WTC11 (cell line): ENCODE measurements at regions not wholly inside any gene's neighbourhood (a gene's known extent, or its start where the extent isn't known, plus 50 kb on each side); places are given as distances from the start of the nearest gene placed in this dataset.

Experiments used
- ATAC-seq: fragments of 200-7000 bp; cut with Tn5 transposase; 2 replicates; pipeline ENCODE4 v1.10.0; 2021; ENCODE audit warnings: mild to moderate bottlenecking, moderate library complexity
- CTCF ChIA-PET: fragments of 300-600 bp; sonication (Branson Sonifier 250); formaldehyde crosslinking; loops from one replicate; lab custom pipeline; 2021; ENCODE audit warnings: antibody characterized with exemption; lab: Charles Lee
- POLR2A ChIA-PET: fragments of 350-600 bp; sonication (Branson Sonifier 250); formaldehyde crosslinking; loops from one replicate; lab custom pipeline; 2021; ENCODE audit warnings: antibody characterized with exemption; lab: Charles Lee
- DNase-seq: peaks from one replicate; pipeline ENCODE4 v3.0.0; 2021; ENCODE audit warnings: low spot score
- H3K27ac Mint-ChIP-seq: 2 replicates; pipeline ENCODE4 v1.8.0; 2021; ENCODE audit warnings: mixed read lengths
- H3K27me3 Mint-ChIP-seq: 2 replicates; pipeline ENCODE4 v1.8.0; 2021; ENCODE audit warnings: low read depth, mild to moderate bottlenecking, moderate library complexity, mixed read lengths
- H3K36me3 Mint-ChIP-seq: 2 replicates; pipeline ENCODE4 v1.8.0; 2021; ENCODE audit warnings: mixed read lengths
- H3K4me1 Mint-ChIP-seq: 2 replicates; pipeline ENCODE4 v1.8.0; 2022; ENCODE audit warnings: mixed read lengths
- H3K4me3 Mint-ChIP-seq: 2 replicates; pipeline ENCODE4 v1.8.0; 2021; ENCODE audit warnings: mild to moderate bottlenecking, moderate library complexity, mixed read lengths
- H3K9me3 Mint-ChIP-seq: 2 replicates; pipeline ENCODE4 v1.8.0; 2021; ENCODE audit warnings: mixed read lengths
- CBFB ChIP-seq: sonication (generic); formaldehyde crosslinking; IDR thresholded peaks from 2 replicates; pipeline ENCODE4 v1.8.1; 2022; ENCODE audit warnings: mild to moderate bottlenecking, low read depth, missing genetic modification reagents
- E2F1 ChIP-seq: sonication (generic); formaldehyde crosslinking; IDR thresholded peaks from 2 replicates; pipeline ENCODE4 v1.8.0; 2022; ENCODE audit warnings: mild to moderate bottlenecking, missing genetic modification reagents
- ELF4 ChIP-seq: sonication (generic); formaldehyde crosslinking; IDR thresholded peaks from 2 replicates; pipeline ENCODE4 v1.8.1; 2022; ENCODE audit warnings: low read depth, mild to moderate bottlenecking, moderate library complexity, missing genetic modification reagents
- ESRRA ChIP-seq: sonication (generic); formaldehyde crosslinking; IDR thresholded peaks from 2 replicates; pipeline ENCODE4 v1.8.1; 2022; ENCODE audit warnings: mild to moderate bottlenecking, missing genetic modification reagents, borderline replicate concordance
- ETV6 ChIP-seq: sonication (generic); formaldehyde crosslinking; IDR thresholded peaks from 2 replicates; pipeline ENCODE4 v1.8.1; 2022; ENCODE audit warnings: mild to moderate bottlenecking, missing genetic modification reagents
- GRHL2 ChIP-seq: fragments of 250-450 bp; sonication (Bioruptor Pico); IDR thresholded peaks from 2 replicates; pipeline ENCODE4 v1.8.0; 2022; ENCODE audit warnings: mild to moderate bottlenecking, moderate library complexity; ENCODE audit not compliant: insufficient replicate concordance, severe bottlenecking
- MXD4 ChIP-seq: fragments of 250-450 bp; sonication (Bioruptor Pico); IDR thresholded peaks from 2 replicates; pipeline ENCODE4 v1.8.0; 2021; ENCODE audit warnings: mild to moderate bottlenecking, moderate library complexity, borderline replicate concordance
- MYBL2 ChIP-seq: sonication (generic); formaldehyde crosslinking; IDR thresholded peaks from 2 replicates; pipeline ENCODE4 v1.8.1; 2023; ENCODE audit warnings: mild to moderate bottlenecking, moderate library complexity, missing genetic modification reagents
- RORB ChIP-seq: fragments of 250-450 bp; sonication (Bioruptor Pico); IDR thresholded peaks from 2 replicates; pipeline ENCODE4 v1.9.0; 2021; ENCODE audit warnings: mild to moderate bottlenecking
- TEAD1 ChIP-seq: sonication (generic); formaldehyde crosslinking; IDR thresholded peaks from 2 replicates; pipeline ENCODE4 v1.8.0; 2022; ENCODE audit warnings: mild to moderate bottlenecking, missing genetic modification reagents
- USF2 ChIP-seq: sonication (generic); formaldehyde crosslinking; IDR thresholded peaks from 2 replicates; pipeline ENCODE4 v1.8.1; 2023; ENCODE audit warnings: mild to moderate bottlenecking, missing genetic modification reagents, moderate library complexity
- ZNF232 ChIP-seq: sonication (generic); formaldehyde crosslinking; IDR thresholded peaks from 2 replicates; pipeline ENCODE4 v1.8.0; 2022; ENCODE audit warnings: mild to moderate bottlenecking, missing genetic modification reagents
- ZNF263 ChIP-seq: sonication (generic); formaldehyde crosslinking; IDR thresholded peaks from 2 replicates; pipeline ENCODE4 v1.8.1; 2022; ENCODE audit warnings: low read depth, mild to moderate bottlenecking, moderate library complexity, missing genetic modification reagents
- ZNF396 ChIP-seq: fragments of 250-450 bp; sonication (Bioruptor Pico); IDR thresholded peaks from 2 replicates; pipeline ENCODE4 v1.8.0; 2021; ENCODE audit warnings: mild to moderate bottlenecking, moderate library complexity, borderline replicate concordance
- ZNF416 ChIP-seq: fragments of 250-450 bp; sonication (Bioruptor Pico); IDR thresholded peaks from 2 replicates; pipeline ENCODE4 v1.9.0; 2021; ENCODE audit warnings: mild to moderate bottlenecking, inconsistent platforms
- ZNF423 ChIP-seq: fragments of 250-450 bp; sonication (Bioruptor Pico); IDR thresholded peaks from 2 replicates; pipeline ENCODE4 v2.1.2; 2022; ENCODE audit warnings: mild to moderate bottlenecking, moderate library complexity
- ZNF671 ChIP-seq: fragments of 250-450 bp; sonication (Bioruptor Pico); IDR thresholded peaks from 2 replicates; pipeline ENCODE4 v1.8.0; 2021; ENCODE audit warnings: mild to moderate bottlenecking
- TF ChIP-seq, protein P1 (sequence below): sonication (generic); formaldehyde crosslinking; IDR thresholded peaks from 2 replicates; pipeline ENCODE4 v1.8.1; 2022; ENCODE audit warnings: low read depth, missing genetic modification reagents, borderline replicate concordance
- TF ChIP-seq, protein P2 (sequence below): fragments of 200-600 bp; IDR thresholded peaks from 2 replicates; pipeline ENCODE4 v1.8.0; 2022; ENCODE audit warnings: antibody characterized with exemption
- TF ChIP-seq, protein P3 (sequence below): sonication (generic); formaldehyde crosslinking; IDR thresholded peaks from 2 replicates; pipeline ENCODE4 v1.8.1; 2023; ENCODE audit warnings: mild to moderate bottlenecking, missing genetic modification reagents
- TF ChIP-seq, protein P4 (sequence below): fragments of 250-450 bp; sonication (Bioruptor Pico); conservative IDR thresholded peaks from 2 replicates; pipeline ENCODE4 v1.9.0; 2021; ENCODE audit warnings: mild to moderate bottlenecking
- TF ChIP-seq, protein P5 (sequence below): fragments of 250-450 bp; sonication (Bioruptor Pico); IDR thresholded peaks from 2 replicates; pipeline ENCODE4 v2.1.2; 2022; ENCODE audit warnings: mild to moderate bottlenecking, moderate library complexity

DNA sequence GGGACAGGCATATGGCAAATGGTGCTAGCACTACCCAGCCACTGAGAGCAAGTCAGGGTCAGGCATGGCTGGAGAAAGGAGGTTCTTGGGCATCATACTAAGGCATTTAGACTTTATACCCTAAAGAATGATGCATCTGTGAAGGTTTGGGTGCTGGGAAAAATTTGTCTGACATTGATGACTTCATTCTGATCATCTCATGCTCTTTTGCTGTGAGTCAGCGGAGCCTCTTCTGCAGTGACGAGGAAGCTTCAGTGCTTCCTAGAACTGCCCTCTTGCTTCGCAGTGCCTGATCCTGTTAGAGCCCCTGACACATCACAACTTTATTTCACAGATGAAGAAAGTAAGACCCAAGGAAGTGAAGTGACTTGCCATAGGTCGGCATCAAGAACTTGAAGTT, 266.6 kb upstream of the GAS1 start:
- POLR2A ChIA-PET: no interaction called here
- Mint-ChIP-seq H3K9me3 (no peaks in the 10 kb centered on the region), H3K27me3 (no peaks in the 10 kb centered on the region)
- TF ChIP-seq, protein P1, sequence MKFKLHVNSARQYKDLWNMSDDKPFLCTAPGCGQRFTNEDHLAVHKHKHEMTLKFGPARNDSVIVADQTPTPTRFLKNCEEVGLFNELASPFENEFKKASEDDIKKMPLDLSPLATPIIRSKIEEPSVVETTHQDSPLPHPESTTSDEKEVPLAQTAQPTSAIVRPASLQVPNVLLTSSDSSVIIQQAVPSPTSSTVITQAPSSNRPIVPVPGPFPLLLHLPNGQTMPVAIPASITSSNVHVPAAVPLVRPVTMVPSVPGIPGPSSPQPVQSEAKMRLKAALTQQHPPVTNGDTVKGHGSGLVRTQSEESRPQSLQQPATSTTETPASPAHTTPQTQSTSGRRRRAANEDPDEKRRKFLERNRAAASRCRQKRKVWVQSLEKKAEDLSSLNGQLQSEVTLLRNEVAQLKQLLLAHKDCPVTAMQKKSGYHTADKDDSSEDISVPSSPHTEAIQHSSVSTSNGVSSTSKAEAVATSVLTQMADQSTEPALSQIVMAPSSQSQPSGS: no peak
- TF ChIP-seq ZNF232 (CRISPR knock-in tag) (no peak), ESRRA (CRISPR knock-in tag) (no peak), TEAD1 (CRISPR knock-in tag) (no peak), USF2 (no peak), E2F1 (CRISPR knock-in tag) (no peak), RORB (CRISPR knock-in tag) (no peak), ZNF423 (CRISPR knock-in tag) (no peak), ZNF671 (CRISPR knock-in tag) (no peak), ZNF396 (CRISPR knock-in tag) (no peak), GRHL2 (CRISPR knock-in tag) (no peak), ZNF416 (CRISPR knock-in tag) (no peak), MXD4 (CRISPR knock-in tag) (no peak)
- TF ChIP-seq, protein P2, sequence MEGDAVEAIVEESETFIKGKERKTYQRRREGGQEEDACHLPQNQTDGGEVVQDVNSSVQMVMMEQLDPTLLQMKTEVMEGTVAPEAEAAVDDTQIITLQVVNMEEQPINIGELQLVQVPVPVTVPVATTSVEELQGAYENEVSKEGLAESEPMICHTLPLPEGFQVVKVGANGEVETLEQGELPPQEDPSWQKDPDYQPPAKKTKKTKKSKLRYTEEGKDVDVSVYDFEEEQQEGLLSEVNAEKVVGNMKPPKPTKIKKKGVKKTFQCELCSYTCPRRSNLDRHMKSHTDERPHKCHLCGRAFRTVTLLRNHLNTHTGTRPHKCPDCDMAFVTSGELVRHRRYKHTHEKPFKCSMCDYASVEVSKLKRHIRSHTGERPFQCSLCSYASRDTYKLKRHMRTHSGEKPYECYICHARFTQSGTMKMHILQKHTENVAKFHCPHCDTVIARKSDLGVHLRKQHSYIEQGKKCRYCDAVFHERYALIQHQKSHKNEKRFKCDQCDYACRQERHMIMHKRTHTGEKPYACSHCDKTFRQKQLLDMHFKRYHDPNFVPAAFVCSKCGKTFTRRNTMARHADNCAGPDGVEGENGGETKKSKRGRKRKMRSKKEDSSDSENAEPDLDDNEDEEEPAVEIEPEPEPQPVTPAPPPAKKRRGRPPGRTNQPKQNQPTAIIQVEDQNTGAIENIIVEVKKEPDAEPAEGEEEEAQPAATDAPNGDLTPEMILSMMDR: no peak
- TF ChIP-seq, protein P3, sequence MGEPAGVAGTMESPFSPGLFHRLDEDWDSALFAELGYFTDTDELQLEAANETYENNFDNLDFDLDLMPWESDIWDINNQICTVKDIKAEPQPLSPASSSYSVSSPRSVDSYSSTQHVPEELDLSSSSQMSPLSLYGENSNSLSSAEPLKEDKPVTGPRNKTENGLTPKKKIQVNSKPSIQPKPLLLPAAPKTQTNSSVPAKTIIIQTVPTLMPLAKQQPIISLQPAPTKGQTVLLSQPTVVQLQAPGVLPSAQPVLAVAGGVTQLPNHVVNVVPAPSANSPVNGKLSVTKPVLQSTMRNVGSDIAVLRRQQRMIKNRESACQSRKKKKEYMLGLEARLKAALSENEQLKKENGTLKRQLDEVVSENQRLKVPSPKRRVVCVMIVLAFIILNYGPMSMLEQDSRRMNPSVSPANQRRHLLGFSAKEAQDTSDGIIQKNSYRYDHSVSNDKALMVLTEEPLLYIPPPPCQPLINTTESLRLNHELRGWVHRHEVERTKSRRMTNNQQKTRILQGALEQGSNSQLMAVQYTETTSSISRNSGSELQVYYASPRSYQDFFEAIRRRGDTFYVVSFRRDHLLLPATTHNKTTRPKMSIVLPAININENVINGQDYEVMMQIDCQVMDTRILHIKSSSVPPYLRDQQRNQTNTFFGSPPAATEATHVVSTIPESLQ: no peak
- TF ChIP-seq, protein P4, sequence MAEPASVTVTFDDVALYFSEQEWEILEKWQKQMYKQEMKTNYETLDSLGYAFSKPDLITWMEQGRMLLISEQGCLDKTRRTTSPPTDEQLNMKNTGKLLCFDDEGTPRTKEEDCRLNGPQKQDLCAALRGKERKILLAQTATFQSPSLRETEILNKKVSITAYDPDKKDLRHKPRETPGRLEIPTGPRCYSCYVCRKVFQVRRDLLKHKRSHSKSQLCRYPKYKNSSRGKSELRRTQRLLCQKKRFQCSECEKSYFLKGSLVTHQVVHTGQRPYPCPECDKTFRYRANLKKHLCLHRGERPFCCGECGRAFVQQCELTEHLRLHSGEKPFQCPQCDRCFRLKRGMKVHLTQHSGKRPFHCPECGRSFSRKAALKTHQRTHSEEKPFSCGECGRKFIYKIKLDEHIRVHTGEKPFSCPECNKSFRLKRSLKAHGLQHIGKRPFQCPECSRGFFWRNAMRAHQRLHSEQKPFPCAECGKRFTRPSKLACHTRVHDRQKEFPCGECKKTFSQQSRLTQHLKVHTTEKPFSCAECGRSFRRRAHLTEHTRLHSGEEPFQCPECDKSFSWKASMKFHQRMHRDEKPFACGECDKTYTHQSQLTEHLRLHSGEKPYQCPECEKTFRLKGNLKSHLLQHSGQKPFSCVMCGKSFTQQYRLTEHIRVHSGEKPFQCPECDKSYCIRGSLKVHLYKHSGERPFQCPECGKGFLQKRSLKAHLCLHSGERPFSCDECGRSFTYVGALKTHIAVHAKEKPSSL: no peak
- TF ChIP-seq, all 79 proteins: peak for 0
- H3K4me1 Mint-ChIP-seq: peaks cover 13% of the 10 kb centered on the region
- H3K27ac Mint-ChIP-seq: no peak overlapping the region
- H3K36me3 Mint-ChIP-seq: no peaks in the 10 kb centered on the region
- no peak for ATAC-seq
- CTCF ChIA-PET: no interaction called here
- no peak for DNase-seq
- H3K4me3 Mint-ChIP-seq: no peak overlapping the region

DNA sequence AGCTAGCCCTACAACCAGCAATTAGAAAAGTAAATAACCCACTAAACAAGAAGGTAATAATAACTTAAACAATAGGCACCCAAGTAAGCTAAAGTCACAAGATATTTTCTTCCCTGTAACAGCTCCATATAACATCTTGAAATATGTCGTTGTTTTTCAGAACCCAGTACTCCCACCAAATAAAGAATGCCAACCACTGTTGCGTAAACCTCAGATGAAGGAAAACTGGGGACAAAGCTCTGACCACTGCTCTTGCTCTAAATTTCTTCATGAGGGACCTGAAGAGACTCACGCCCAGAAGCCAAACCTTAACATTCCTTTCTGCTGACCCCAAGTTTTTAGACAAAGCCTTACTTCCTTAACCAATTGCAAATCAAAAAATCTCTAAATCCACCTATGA, 267.7 kb upstream of the GAS1 start:
- no peaks in the 10 kb centered on the region for H3K36me3 Mint-ChIP-seq
- H3K4me1 Mint-ChIP-seq: peaks cover 13% of the 10 kb centered on the region
- ATAC-seq (no peak), DNase-seq (no peak)
- ChIA-PET POLR2A (no interaction called here), CTCF (no interaction called here)
- no peaks in the 10 kb centered on the region for H3K27me3 Mint-ChIP-seq
- no peak overlapping the region for H3K27ac Mint-ChIP-seq
- no peaks in the 10 kb centered on the region for H3K9me3 Mint-ChIP-seq
- H3K4me3 Mint-ChIP-seq: no peak overlapping the region
- TF ChIP-seq RORB (CRISPR knock-in tag) (no peak), ESRRA (CRISPR knock-in tag) (no peak), USF2 (no peak), ETV6 (no peak), MYBL2 (no peak), ZNF263 (CRISPR knock-in tag) (no peak), ELF4 (CRISPR knock-in tag) (no peak), CBFB (CRISPR knock-in tag) (no peak)
- TF ChIP-seq, protein P5, sequence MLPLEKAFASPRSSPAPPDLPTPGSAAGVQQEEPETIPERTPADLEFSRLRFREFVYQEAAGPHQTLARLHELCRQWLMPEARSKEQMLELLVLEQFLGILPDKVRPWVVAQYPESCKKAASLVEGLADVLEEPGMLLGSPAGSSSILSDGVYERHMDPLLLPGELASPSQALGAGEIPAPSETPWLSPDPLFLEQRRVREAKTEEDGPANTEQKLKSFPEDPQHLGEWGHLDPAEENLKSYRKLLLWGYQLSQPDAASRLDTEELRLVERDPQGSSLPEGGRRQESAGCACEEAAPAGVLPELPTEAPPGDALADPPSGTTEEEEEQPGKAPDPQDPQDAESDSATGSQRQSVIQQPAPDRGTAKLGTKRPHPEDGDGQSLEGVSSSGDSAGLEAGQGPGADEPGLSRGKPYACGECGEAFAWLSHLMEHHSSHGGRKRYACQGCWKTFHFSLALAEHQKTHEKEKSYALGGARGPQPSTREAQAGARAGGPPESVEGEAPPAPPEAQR (CRISPR knock-in tag): no peak
- TF ChIP-seq, protein P2: no peak
